GM18502 (cell line): ENCODE measurements at regions not wholly inside any gene's neighbourhood (a gene's known extent, or its start where the extent isn't known, plus 50 kb on each side); places are given as distances from the start of the nearest gene placed in this dataset.
"Not testable (repeated sequence)": the region's sequence is repeated elsewhere in the genome, so short reads cannot be mapped to it uniquely, and the experiment has no call there.

ENCODE experiments used
- ATAC-seq: cut with Tn5 transposase; IDR thresholded peaks from one replicate; pipeline ENCODE4 v1.9.1; 2021; ENCODE audit warnings: mild to moderate bottlenecking; ENCODE audit not compliant: unreplicated experiment, poor library complexity

DNA sequence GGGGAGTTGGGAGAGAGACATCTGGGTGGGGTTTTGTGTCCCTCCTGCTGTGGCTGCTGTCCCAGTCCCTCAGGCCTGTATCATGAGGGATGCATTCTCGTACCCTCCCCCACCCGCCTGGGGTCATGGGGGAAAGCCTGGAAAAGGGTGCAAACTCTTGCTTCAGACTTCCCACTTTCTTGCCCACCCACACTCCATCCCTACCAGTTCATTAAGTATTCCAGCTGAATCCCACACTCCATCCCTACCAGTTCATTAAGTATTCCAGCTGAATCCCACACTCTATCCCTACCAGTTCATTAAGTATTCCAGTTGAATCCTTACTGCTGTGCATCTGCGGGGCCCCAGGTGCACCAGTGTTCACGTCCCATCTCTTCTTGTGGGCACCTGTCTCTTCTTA, 116.3 kb downstream of the ACAA2 start:
- no peak for ATAC-seq

DNA sequence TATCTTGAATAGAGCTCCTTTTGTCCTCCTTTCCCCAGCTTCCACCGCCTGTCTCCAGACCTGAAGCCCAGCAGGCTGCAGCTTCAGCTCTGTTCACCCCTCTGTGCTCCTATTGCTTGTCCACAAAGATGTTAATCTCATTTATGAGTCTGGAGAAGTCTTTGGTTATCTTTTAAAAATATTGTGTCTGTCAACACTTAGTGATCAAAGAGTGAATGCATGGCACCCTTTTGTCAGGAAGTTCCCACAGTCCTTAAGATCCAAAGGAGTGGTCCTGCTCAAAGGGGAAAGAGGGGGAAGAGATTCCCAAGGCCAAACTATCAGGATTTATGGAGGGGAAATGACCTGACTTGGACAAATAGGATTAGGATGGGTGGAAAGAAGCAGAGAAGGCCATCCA, 118.9 kb downstream of the ACAA2 start:
- no peak for ATAC-seq

DNA sequence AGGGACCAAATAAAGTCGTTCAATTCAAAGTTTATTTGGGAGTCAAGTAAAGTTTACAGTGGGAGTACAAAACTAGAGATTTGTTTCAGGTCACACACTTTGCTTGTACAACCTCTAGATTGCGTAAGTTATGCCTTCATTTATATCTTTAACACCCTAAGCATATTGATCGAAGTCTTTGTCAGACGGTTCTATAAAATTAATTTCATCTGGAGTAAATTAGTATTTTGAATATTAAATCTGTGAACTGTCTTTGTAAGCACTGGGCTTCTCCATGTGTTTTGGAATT, 119.7 kb downstream of the ACAA2 start:
- no peak for ATAC-seq

DNA sequence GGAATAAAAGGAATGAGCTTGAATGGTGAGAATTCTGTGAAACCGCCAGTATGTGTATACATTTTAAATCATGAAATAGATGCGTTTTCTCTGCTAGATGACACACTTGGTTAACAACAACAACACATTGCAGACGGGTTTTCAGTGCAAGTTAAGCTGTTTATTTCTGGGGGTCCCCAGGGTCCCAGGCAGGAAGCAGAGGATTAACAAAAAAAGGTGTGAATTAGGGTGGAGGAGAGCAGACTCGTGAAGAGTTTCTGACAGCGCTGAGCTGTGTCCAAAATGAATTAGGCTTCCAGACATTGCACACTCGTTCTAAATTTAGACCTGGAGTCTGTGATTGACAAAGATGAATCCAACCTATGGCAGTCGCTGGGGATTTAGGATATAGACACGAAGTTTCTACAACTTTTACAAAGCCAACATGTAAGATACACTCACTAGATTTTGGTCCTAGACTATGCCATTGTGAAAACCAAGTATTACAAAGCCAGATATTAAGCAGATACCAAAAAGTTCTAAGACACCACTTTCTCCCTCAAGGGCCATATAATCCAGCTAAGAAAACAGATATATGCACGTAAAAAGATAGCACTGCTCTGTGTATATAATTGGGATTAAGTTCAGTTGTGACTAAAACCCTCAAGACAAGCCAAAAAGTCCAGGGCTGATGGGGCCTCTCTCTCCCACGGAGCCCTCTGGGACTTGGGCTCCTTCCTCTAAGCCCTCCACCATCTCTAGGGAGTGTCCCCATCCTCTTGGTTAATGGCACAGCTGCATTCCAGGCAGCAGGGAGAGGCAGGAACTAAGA, 120.2 kb downstream of the ACAA2 start:
- no peak for ATAC-seq

DNA sequence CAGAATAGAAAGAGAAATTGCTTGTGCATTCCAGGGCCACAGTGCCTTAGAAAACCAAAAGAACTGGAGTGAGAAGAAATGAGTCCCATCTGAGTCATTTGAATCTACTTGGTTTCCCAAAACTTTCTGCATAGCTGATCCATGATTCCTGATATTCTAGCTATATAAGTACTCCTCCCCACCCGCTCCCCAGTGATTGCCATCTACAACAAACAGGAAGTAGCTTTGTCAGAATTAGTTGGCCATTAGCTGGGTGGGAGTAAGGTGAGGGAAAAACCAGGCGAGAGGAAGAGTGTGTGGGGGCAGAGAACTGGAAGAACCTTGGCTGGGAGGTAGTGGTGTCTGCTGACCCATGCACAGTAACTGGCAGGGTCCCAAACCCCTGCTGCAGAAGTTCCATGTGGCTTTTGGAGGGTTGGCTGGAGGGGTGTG, 122.1 kb downstream of the ACAA2 start:
- ATAC-seq, result no peak

DNA sequence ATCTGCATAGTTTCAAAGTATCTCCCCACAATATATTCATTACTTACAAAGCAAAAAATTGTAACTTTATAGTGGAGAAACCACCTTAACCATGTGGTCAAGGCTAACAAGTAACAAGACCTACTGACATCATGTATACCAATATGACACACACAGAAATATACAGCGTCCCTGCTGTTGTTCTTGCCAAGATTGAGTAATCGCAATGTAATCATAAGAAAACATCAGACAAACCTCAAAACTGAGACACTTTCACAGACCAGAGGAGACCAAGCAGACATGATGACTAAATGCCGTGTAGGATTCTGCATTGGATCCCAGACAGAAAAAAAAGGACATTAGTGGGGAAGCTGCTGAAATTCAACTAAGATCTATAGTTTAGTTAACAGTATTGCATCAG, 123.0 kb downstream of the ACAA2 start:
- ATAC-seq, result no peak

DNA sequence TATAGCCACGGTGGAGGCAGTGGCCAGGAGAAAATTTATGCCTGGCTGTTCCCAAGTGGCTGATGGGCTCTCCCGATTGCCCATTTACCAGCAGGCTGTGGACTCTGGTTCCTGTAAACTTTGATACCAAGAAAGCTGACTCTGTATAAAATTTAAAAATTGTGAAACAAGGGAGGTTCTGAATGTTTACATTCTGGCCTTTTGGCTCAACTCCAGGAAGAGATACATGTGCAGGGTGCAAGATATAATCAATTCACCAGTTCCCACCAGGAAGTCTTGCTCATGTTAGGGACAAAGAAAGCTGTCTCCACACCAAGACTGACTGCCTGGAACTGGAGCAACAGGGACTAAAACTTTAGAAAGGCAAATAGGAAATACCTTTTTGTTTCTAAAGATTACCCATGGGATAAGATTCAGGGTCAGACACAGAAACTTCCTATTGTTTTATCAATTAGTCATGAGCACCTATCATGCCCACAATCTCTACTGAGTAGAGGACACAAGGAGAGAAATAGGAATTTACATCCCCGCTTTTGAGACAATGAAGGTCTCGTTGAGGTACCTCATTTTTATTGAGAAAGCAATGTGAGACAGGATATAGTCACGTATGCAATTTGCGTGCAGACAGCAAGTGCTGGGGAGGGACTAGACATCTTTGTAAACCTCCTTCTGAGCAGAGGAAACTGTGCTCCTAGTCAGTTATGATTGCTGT, 123.5 kb downstream of the LIPG start:
- no peak for ATAC-seq

DNA sequence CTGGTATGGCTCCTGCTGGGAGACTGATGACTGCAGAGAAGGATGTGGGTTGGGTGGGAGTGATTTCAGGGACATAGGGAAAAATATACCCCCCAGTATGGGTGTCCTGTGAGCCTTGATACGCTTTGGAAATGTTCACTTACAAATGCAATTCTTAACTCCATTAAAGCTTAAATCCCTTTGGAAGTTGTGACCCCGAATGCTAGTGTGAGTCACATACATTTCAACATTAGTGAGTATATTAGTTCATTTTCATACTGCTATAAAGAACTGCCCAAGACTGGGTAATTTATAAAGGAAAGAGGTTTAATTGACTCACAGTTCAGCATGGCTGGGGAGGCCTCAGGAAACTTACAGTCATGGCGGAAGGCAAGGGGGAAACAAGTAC, 120.9 kb downstream of the LIPG start:
- not testable (repeated sequence) for ATAC-seq

DNA sequence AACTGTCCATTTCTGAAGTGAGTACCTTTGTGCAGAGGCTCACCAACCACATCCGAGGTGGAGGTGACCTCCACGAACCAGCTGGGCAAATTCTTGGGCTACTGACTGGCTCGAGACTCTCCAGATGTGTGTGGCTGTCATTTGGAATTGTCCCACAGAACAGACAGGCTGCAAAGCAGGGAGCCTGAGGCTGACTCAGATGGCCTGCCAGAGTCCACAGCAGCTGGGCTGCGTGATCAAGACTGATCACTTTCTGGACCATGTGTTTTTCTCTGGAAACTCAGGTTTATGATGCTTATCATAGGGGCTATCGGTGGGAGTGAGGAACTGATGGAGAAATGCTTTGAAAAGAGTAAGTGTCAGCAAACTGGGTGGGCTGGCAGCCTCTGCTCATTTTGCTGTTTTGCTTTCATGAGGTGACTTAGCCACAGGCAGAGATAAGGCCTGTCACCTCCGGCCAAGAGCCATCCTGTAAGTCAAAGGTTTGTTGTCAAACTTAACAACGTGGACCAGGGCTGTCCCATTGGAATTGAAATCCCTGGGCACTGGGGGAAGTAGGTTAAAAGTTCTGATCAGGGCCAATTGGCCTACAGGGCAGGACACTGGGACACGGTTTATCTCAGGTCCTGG, 120.4 kb downstream of the LIPG start:
- no peak for ATAC-seq

DNA sequence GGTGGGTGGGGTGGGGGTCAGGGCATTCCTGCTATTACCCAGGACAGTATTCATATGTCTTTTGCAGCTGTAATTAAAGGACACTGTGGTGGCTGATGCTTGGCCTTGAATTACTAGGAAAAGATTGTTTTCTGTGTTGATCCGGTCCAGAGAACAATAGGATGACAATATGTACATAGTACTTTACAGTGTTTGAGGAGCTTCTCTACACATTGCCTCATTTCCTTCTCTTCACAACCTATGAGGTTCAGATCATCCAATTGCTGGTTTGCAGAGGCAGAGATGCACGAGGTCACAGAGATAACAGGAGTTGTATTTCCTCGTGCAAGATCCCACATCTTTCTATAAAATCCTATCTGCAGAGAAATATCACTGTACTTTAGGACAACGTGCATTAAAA, 119.5 kb downstream of the LIPG start:
- ATAC-seq, result no peak

DNA sequence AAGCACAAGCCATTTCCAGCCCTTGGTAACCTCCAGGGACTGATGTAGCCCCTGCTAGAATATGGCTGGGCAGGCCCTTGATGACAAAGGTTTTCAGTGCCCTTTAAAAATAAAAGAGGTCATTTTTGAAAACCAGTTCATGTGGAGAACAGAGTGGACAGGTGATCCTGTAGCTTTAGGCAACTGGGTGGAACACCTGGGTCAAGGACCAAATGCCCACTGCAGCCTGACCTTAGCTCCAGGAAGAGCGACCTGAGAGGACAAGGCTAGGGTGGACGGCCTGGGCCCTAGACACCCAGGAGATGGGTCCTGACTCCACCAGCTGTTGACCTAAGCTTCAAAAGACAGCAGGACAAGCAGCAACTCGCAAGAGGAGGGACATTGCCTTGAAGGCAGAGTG, 116.6 kb downstream of the LIPG start:
- ATAC-seq, result no peak

DNA sequence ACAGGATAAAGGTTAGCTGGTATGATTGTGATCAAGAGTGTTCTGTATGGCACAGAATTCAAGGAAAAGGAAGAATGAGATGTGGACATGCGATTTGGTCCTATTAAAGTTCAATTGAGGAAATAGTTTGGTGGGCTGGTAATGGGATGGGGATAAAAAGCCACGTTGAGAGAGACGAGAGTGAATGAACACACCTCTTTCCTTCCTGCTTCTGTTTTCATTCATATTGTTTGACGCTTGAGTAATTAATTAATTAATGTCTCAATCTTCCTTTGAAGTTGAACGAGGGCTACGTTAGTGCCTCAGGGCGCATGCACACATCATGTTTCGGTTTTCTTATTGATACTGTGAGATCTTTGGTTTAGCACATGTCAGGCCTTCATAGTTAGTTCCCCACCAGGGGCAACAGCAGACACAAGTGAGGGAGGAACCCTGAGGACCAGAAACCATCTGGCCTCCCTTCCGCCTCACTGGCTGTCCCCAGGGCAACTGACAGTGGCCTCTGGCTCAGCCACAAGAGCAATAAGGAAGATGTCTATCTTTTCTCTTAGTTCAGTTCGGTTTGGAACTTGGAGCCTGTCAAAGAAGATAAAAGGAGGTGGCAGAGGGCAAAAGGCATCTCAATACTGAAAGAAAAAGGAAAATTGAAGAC, 116.0 kb downstream of the LIPG start:
- ATAC-seq, result no peak

DNA sequence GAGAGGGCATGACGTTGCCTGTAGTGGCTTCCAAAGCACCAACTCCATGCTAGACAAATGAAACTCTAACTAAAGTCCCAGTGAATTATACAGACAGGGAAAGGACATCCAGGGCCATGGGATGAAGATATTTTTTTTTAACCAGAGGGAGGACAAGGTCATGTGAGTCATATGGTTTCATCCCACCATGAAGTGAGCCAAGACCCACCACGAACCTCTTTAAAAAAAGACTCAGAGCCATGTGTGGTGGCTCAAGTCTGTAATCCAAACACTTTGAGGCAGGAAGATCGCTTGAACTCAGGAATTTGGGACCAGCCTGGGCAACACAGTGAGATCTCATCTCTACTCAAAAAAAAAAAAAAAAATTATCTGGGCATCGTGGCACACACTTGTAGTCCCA, 115.2 kb downstream of the LIPG start:
- no peak for ATAC-seq

DNA sequence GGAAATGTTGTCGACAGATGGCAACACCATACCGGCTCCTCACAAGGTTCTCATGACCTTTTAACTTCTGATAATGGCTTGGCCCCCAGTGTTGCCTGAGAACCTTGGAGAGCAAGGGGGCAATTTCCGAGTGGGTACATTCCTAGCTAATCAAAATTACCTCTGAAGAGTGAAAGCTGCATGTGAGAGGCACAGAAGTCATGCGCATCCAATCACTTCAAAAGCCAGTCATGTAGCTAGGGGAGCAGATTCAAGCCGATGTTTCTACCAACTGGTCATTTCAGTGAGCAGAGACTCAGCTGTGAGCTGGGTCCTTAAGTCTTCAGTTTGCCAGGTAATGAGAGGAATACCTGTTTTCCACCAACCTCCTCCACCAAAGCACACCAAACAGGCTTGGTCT, 111.4 kb downstream of the LIPG start:
- ATAC-seq, result no peak

DNA sequence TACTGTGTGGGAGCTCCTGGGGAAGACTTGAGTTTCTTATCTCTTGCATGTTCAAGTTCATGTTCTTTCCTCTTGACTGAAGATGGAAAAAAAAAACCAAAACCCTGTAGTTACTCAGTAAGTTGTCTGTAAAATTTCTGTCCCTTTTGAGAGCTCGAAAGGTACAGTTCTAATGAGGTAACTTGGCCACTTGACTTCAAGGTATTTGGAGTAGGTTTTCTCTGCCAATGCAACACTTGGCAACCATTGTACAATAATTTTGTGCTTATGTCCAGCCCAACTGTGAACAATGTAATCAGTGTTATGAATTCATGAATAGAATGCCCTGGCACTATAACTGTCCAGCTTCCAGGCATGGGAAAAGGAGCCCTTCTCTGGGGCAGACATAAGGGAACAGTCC, 111.0 kb downstream of the LIPG start:
- no peak for ATAC-seq

DNA sequence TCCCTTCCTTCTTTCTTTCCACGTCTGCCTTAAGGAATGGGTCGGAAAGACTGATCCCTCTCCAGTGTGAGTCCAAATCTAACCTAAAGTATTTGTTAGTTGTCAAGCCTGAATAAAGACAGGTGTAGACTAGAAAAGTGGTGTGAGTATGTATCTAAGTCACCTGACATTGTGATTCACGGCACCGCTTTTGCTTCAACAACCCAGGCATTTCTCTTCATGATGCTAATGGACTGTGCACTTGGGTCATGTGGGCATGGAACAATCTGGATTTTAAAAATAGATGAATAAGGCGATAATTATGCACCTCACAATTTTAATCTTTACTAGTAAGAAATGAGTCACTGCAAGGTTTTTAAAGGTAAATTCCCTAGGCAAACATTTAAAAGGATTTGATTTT, 107.5 kb downstream of the LIPG start:
- no peak for ATAC-seq

DNA sequence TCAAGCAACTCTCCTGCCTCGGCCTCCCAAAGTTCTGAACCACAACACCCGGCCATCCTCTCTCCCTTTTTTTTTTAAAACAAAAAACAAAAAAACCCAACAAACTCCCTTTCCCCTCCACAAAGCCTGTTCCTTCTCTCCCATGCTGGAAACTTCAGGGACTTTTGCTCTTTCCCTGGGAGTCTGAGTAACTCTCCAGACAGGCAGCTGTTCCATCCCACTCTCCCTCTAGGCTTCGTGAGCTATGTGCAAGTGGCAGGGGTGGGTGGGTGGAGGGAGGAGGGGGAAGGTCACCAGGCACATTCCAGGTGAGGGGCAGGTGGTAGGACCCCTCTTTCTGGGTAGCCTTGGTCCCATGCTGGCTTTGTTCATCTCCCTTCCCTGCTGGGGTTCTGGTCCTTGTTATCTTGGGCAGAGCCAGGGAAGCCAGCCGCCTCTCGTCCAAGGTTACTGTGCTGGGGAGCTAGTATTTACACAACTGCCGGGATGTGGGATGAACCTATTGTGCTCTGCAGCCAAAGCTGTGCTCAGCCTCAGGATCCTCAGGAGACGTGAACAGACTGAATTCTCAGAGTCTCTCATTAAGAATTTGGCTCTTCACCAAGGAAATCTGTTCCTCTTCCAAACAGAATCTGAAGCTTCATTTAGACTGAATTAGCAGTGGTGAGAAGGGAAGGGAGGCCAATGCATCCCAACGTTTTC, 106.9 kb downstream of the LIPG start:
- ATAC-seq, result no peak

DNA sequence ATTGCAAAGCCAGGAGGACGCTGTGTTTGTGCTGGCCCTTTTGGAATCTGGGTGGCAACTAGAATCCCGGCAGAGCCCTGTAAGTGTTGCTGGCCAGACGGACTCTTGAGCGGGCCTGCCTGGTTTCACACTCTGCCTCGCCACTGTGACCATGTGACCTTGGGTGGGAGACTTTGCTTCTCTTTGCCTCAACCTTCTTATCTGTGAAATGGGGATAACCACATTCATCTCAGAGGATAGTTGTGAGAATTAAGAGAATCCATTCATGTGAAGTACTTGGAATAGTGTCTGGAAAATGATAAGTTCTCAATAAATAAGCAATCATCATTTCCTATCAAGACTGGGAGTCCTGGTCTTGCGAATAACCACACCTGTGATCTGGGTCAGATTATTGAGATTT, 105.6 kb downstream of the LIPG start:
- no peak for ATAC-seq

DNA sequence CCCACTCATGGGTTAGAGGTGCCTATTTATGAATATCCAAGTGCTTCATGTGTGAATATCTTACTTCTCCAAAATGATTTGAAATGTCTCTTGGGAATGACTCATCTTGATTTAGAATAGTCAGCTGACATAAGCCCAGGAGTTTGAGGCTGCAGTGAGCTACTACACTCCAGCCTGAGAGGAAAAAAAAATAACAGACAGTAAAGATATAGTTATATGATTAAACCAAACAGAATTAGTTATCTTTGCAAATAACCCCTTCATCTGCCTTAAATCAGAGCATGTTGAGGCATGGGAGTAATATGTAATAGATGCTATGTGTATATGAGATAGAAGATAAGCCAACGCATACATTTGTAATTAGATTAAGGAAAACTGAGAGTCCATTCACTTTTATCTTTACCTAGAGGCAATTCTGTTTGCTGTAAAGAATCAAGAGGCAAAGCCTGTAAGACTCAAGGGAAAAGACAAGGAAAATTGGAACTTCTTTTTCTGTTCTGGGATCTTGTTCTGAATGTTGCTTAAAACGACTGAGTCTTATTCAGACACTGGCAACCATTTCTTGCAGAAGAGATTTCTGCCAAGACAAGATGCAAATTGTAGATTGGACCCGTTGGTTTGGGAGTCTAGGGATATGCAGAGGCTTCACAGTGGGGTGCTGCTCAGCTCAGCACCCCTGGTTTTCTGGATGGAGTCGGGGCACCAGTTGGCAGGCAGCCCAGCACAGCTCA, 104.4 kb downstream of the LIPG start:
- ATAC-seq, result no peak
